ENCODE measurements at regions not wholly inside any gene's neighbourhood (a gene's known extent, or its start where the extent isn't known, plus 50 kb on each side); places are given as distances from the start of the nearest gene placed in this dataset.

DNA sequence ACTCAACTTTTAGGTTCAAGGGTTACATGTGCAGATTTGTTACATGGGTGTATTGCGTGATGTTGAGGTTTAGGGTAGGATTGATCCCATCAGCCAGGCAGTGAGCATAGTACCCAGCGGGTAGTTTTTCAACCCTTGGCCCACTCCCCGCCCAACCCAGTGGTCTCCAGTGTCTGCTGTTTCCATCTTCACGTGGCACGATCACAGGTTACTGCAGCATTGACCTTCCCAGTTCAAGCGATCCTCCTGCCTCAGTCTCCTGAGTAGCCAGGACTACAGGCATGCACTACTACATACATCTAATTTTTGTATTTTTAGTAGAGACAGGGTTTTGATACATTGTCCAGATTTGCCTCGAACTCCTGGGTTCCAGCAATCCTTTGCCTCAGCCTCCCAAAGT is 905.7 kb upstream of the ZNF722 start:
- intact Hi-C loops (cut with micrococcal nuclease) (no loop called here), dilution Hi-C loops (cut with MboI; ENCODE audit: extremely low pct_ligation_motif_present, low sequenced_read_pairs) (no loop called here)
- TF ChIP-seq POLR2AphosphoS5 (IDR thresholded peaks at IDR 0.05; ENCODE audit: insufficient read depth, low read depth, low read length) (no peak), MYC (IDR thresholded peaks at IDR 0.05; ENCODE audit: low read depth, low read length) (no peak), POLR2A (IDR thresholded peaks at IDR 0.05; ENCODE audit: low read depth, low read length) (no peak), FOS (IDR thresholded peaks at IDR 0.05; ENCODE audit: borderline replicate concordance, insufficient read depth, low read length) (no peak), JUN (IDR thresholded peaks at IDR 0.05; ENCODE audit: borderline replicate concordance, insufficient read depth, insufficient read length, low read depth) (no peak), EZH2 (IDR thresholded peaks at IDR 0.05; ENCODE audit: borderline replicate concordance, low read depth, low read length, severe bottlenecking) (no peak), GATA2 (IDR thresholded peaks at IDR 0.05; ENCODE audit: insufficient read depth, insufficient read length, low read depth, low read length) (no peak)
- TF ChIP-seq, protein P1, sequence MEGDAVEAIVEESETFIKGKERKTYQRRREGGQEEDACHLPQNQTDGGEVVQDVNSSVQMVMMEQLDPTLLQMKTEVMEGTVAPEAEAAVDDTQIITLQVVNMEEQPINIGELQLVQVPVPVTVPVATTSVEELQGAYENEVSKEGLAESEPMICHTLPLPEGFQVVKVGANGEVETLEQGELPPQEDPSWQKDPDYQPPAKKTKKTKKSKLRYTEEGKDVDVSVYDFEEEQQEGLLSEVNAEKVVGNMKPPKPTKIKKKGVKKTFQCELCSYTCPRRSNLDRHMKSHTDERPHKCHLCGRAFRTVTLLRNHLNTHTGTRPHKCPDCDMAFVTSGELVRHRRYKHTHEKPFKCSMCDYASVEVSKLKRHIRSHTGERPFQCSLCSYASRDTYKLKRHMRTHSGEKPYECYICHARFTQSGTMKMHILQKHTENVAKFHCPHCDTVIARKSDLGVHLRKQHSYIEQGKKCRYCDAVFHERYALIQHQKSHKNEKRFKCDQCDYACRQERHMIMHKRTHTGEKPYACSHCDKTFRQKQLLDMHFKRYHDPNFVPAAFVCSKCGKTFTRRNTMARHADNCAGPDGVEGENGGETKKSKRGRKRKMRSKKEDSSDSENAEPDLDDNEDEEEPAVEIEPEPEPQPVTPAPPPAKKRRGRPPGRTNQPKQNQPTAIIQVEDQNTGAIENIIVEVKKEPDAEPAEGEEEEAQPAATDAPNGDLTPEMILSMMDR (IDR thresholded peaks at IDR 0.05; ENCODE audit: extremely low read depth in 1 of 2, insufficient read depth in 1 of 2, low read depth in 1 of 2, low read length in 2 of 2), result no peak
- TF ChIP-seq, protein P2, sequence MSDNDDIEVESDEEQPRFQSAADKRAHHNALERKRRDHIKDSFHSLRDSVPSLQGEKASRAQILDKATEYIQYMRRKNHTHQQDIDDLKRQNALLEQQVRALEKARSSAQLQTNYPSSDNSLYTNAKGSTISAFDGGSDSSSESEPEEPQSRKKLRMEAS (IDR thresholded peaks at IDR 0.05; ENCODE audit: insufficient read depth, insufficient read length), result no peak
- no peak overlapping the region for H3K4me3 ChIP-seq (replicated peaks in 1 of 3; ENCODE audit: insufficient read depth in 1 of 3, low read depth in 1 of 3, low read length in 3 of 3)
- H3K36me3 ChIP-seq (ENCODE audit: control insufficient read depth in 2 of 2, extremely low read depth in 1 of 2, insufficient read depth in 2 of 2, low read length in 2 of 2), result no peaks in the 10 kb centered on the region
- no peak overlapping the region for H3K9ac ChIP-seq (replicated peaks; ENCODE audit: extremely low read depth, insufficient read depth, low read length)
- BruUV-seq (replicated peaks), result no TSS peak
- H2AFZ ChIP-seq (ENCODE audit: low read depth, low read length), result no peak overlapping the region
- H3K27me3 ChIP-seq (ENCODE audit: control insufficient read depth in 2 of 2, insufficient read depth in 2 of 2, low read length in 2 of 2), result no peaks in the 10 kb centered on the region
- no peaks in the 10 kb centered on the region for H4K20me1 ChIP-seq (replicated peaks; ENCODE audit: control insufficient read depth, extremely low read depth, insufficient read depth, low read length)
- no peak overlapping the region for H3K27ac ChIP-seq (ENCODE audit: insufficient read depth, low read depth, low read length)
- H3K4me2 ChIP-seq (ENCODE audit: insufficient read depth, low read length), result no peak overlapping the region
- DNase-seq (ENCODE audit: low read depth, low spot score) (no peak), FAIRE-seq (no peak)
- H3K4me1 ChIP-seq (ENCODE audit: control insufficient read depth, extremely low read depth, insufficient read depth, low read length), result no peaks in the 10 kb centered on the region
- H3K9me3 ChIP-seq (replicated peaks; ENCODE audit: control insufficient read depth, insufficient read depth, low read length), result peaks cover 3% of the 10 kb centered on the region
- no peaks in the 10 kb centered on the region for H3K9me1 ChIP-seq (replicated peaks; ENCODE audit: control insufficient read depth, extremely low read depth, insufficient read depth, low read length)
- no peaks in the 10 kb centered on the region for H3K79me2 ChIP-seq (ENCODE audit: control insufficient read depth, insufficient read depth, low read length)
- POLR2A ChIA-PET, result no interaction called here
- CTCF ChIA-PET, result no interaction called here

All from endothelial cell of umbilical vein (primary cell).